Prostate gland (tissue), 2 donors: ENCODE measurements at regions not wholly inside any gene's neighbourhood (a gene's known extent, or its start where the extent isn't known, plus 50 kb on each side); places are given as distances from the start of the nearest gene placed in this dataset.

ENCODE experiments used
- POLR2AphosphoS5 ChIP-seq: sonication (generic); formaldehyde crosslinking; IDR thresholded peaks from one replicate; pipeline ENCODE4 v1.6.1; 2017; ENCODE audit warnings: antibody characterized with exemption
- TF ChIP-seq, protein P1 (sequence below), 4 experiments: fragments of 200-600 bp in 2 of 4; fragments of 450-650 bp in 2 of 4; sonication (generic) in 2 of 4; IDR thresholded peaks; 1 replicate in 3 of 4; 2 replicates in 1 of 4; pipeline ENCODE4 v1.5.1; 2016 to 2019; ENCODE audit warnings: antibody characterized with exemption in 4 of 4, mild to moderate bottlenecking in 2 of 4, moderate library complexity in 2 of 4

DNA sequence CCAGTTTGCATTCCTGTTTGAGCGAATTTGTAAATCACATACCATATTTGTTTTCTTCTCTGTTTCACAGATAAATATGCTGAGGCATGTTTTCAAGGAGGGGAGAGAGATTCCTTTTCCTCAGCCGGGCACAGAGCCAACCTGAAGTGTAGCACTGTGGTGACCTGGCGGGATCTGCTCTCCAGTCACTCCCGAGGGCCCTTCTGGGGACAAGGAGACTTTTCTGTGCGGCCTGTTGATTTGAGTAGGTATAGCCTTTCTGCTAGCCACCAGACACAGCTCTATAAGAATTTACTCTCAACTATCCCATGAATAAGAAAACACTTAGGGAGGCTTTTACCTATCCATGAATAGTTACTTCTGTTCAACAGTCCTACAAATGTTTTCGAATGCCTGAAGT lies 63.5 kb upstream of the FDX1 start:
- TF ChIP-seq, protein P1, sequence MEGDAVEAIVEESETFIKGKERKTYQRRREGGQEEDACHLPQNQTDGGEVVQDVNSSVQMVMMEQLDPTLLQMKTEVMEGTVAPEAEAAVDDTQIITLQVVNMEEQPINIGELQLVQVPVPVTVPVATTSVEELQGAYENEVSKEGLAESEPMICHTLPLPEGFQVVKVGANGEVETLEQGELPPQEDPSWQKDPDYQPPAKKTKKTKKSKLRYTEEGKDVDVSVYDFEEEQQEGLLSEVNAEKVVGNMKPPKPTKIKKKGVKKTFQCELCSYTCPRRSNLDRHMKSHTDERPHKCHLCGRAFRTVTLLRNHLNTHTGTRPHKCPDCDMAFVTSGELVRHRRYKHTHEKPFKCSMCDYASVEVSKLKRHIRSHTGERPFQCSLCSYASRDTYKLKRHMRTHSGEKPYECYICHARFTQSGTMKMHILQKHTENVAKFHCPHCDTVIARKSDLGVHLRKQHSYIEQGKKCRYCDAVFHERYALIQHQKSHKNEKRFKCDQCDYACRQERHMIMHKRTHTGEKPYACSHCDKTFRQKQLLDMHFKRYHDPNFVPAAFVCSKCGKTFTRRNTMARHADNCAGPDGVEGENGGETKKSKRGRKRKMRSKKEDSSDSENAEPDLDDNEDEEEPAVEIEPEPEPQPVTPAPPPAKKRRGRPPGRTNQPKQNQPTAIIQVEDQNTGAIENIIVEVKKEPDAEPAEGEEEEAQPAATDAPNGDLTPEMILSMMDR (IDR thresholded peaks at IDR 0.05): no peak
- TF ChIP-seq POLR2AphosphoS5: no peak
